ENCODE measurements at regions not wholly inside any gene's neighbourhood (a gene's known extent, or its start where the extent isn't known, plus 50 kb on each side); places are given as distances from the start of the nearest gene placed in this dataset.
"Not testable (repeated sequence)": the region's sequence is repeated elsewhere in the genome, so short reads cannot be mapped to it uniquely, and the experiment has no call there.

- no peak for DNase-seq (ENCODE audit: extremely low read depth, low read depth)
- TF ChIP-seq, protein P1, sequence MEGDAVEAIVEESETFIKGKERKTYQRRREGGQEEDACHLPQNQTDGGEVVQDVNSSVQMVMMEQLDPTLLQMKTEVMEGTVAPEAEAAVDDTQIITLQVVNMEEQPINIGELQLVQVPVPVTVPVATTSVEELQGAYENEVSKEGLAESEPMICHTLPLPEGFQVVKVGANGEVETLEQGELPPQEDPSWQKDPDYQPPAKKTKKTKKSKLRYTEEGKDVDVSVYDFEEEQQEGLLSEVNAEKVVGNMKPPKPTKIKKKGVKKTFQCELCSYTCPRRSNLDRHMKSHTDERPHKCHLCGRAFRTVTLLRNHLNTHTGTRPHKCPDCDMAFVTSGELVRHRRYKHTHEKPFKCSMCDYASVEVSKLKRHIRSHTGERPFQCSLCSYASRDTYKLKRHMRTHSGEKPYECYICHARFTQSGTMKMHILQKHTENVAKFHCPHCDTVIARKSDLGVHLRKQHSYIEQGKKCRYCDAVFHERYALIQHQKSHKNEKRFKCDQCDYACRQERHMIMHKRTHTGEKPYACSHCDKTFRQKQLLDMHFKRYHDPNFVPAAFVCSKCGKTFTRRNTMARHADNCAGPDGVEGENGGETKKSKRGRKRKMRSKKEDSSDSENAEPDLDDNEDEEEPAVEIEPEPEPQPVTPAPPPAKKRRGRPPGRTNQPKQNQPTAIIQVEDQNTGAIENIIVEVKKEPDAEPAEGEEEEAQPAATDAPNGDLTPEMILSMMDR (IDR thresholded peaks at IDR 0.05; ENCODE audit: low read depth, low read length): no peak
These were observed 57.9 kb downstream of the HINT1 start for GRCh38 chr5:131107128-131107527.

DNA sequence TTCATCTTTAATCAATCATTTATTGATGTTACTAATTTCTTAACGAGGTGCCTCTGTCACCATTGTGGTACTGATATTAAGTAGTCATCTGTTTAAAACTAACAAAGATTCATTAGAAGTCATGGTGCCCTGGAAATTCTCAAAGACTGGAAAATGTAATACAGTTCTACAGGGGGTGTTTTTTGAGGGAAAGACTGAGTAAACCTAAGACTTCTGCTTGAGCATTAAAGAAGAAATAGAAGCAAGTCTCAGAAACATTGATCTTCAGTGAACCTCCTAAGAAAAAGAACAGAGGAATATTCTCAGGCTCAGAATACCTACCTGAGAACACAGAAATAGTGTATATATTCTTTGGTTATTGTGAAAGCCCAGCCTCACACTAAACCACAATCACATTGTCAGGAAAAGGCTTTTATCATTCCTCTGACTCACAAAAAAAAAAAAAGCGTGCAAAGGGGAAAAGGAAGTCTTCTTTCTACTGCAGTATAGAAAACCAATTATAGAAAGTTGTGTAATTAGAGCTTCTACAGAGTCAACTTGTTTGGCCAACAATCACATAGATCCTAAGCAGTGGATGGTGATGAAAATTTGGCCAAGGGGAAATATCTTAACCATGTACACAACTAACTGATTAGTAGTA, 60.8 kb downstream of the HINT1 start:
- TF ChIP-seq, protein P1 (IDR thresholded peaks at IDR 0.05; ENCODE audit: low read depth, low read length): no peak
- DNase-seq (ENCODE audit: extremely low read depth, low read depth): no peak

DNA sequence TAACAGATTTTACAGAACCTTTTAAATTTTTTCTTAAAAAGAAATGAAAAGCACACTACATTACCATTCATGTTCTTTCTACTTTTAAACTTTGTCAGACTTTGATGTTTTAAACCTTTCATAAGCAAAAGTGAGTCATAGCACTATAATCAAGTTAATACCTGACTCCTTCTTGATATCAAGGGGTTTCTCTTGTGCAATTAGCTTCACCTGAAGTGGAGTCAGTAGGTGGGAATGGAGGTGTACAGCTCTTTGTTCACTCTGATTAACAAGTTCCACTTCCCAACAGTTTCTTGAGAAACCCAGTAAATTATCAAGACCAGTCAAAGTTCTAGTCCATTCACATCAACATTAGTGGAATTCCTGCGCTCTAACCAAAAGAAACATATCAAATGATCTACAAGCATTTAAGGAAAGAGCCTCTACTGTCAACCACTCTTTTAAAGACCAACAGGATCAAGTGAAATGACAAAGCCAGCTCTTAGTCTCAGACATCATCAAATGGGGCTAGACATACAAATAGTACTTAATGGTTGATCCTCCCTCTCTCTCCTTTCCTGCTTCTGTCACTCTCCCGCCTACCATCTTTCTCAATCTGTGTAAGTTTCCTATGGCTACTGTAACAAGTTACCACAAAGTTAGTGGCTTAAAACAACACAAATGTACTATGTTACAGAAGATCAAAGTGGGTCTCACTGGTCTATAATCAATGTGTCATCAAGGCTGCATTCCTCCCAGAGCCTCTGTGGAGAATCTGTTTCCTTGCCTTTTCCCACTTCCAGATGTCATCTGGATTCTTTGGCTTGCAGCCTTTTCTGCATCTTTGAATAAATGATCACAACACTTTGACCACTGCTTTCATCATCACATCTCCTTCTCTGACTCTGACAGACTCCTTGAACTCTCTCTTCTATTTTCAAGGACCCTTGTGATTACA, 68.0 kb downstream of the HINT1 start:
- TF ChIP-seq, protein P1 (IDR thresholded peaks at IDR 0.05; ENCODE audit: low read depth, low read length): no peak
- DNase-seq (ENCODE audit: extremely low read depth, low read depth): no peak

DNA sequence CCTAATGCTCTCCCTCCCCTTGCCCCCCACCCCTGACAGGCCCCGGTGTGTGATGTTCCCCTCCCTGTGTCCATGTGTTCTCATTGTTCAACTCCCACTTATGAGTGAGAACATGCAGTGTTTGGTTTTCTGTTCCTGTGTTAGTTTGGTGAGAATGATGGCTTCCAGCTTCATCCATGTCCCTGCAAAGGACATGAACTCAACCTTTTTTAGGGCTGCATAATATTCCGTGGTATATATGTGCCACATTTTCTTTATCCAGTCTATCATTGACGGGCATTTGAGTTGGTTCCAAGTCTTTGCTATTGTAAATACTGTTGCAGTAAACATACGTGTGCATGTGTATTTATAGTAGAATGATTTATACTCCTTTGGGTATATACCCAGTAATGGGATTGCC, 69.5 kb downstream of the HINT1 start:
- DNase-seq (ENCODE audit: extremely low read depth, low read depth): not testable (repeated sequence)

- no peak for DNase-seq (ENCODE audit: extremely low read depth, low read depth)
- TF ChIP-seq, protein P1 (IDR thresholded peaks at IDR 0.05; ENCODE audit: low read depth, low read length): no peak
These were observed 80.6 kb downstream of the HINT1 start for GRCh38 chr5:131084436-131084835.

DNA sequence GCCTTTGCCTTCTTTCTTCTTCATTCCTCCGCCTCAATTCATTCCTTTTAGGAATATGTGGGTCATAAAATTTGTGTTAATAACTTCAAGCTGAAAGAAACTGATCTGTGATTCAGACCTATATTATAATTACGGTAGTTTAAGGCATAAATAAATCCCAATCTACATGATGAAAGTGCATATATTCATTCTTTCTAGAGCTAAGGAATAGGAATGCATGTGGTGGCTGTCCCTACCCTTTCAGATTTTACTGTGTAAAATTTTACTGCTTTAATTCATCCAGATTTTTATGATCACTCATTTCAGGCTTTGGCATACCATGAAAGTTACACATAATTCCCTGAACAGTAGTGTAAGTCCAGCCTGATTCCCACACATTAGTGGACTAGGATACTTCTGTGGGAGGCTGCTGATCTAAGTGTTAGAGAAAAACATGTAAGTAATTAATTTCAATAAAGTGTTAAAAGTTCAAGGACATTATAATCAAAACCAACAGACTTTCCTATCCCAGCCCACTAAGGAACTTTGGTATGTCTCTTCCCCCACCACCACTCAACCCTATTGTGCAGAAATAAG, 83.1 kb downstream of the HINT1 start:
- TF ChIP-seq, protein P1 (IDR thresholded peaks at IDR 0.05; ENCODE audit: low read depth, low read length): no peak
- no peak for DNase-seq (ENCODE audit: extremely low read depth, low read depth)

DNA sequence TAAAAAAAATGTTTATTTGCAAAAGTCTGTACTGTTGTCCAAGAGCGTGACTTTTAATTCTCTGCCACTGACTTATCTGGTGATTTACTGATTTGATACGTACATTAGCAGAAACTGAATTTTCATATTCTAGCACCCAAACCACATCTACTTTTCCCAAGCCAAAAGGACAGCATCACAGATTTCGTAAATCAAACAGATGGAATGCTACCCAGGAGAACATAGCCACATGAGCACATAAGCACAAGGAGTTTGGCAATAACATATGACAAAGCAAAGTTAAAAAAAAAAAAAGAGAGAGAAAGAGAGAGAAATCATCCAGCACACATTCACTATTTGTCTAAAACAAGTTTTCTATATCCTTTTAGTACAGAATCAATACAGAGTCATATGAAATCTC, 83.7 kb downstream of the HINT1 start:
- TF ChIP-seq, protein P1 (IDR thresholded peaks at IDR 0.05; ENCODE audit: low read depth, low read length): no peak
- no peak for DNase-seq (ENCODE audit: extremely low read depth, low read depth)
